ENCODE measurements at regions not wholly inside any gene's neighbourhood (a gene's known extent, or its start where the extent isn't known, plus 50 kb on each side); places are given as distances from the start of the nearest gene placed in this dataset.
A peak's percentile ranks its signal among the peaks of the same experiment; 100 is the strongest.

DNA sequence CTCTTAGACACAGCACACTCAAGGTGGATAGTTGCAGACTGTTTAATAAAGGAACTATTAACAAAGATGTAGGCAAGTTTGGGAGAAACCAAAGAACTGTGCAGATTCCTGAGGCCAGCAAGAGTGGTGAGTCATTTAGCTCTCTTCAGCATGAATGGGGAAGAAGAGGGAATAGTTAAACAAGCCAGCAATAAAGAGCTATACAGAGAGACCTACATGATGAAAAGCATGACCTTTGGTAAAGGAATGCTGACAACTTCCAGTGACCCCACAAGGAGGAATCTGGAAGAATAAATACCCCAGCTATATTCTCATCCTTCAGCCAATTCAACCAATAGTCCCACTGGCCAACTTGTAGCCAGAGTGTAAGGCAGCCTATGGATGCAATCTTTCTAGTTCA is 706.0 kb upstream of the GRAMD2B start (continued):
- TF ChIP-seq ZNF331 (CRISPR knock-in tag; IDR thresholded peaks at IDR 0.05), result 0 out of 2 replicates have a peak, but pooled peaks have one; percentile 26
- TF ChIP-seq MXD4 (CRISPR knock-in tag; IDR thresholded peaks at IDR 0.05), result no peak
- no peak for TF ChIP-seq ZNF850 (CRISPR knock-in tag; conservative IDR thresholded peaks at IDR 0.05)
- TF ChIP-seq ELF3 (CRISPR knock-in tag; IDR thresholded peaks at IDR 0.05), result 0 out of 2 replicates have a peak, but pooled peaks have one; percentile 13
- TF ChIP-seq ARNT (IDR thresholded peaks at IDR 0.05), result no peak
- TF ChIP-seq REPIN1 (CRISPR knock-in tag; IDR thresholded peaks at IDR 0.05; ENCODE audit: borderline replicate concordance, low read depth), result no peak
- TF ChIP-seq ZNF589 (CRISPR knock-in tag; conservative IDR thresholded peaks at IDR 0.05), result no peak
- TF ChIP-seq CHD2 (IDR thresholded peaks at IDR 0.05; ENCODE audit: low read depth, low read length), result no peak
- TF ChIP-seq ZNF296 (CRISPR knock-in tag; conservative IDR thresholded peaks at IDR 0.05), result no peak
- no peak for TF ChIP-seq GLI4 (CRISPR knock-in tag; IDR thresholded peaks at IDR 0.05; ENCODE audit: borderline replicate concordance)
- no peak for TF ChIP-seq ZEB1 (IDR thresholded peaks at IDR 0.05; ENCODE audit: insufficient replicate concordance, low read depth)
- no peak for TF ChIP-seq FOXA1 (IDR thresholded peaks at IDR 0.05)
- TF ChIP-seq FOXA1 (CRISPR knock-in tag; IDR thresholded peaks at IDR 0.05), result peak; percentile 26; the same call in 1 of the 2 replicates
- no peak for TF ChIP-seq TCF7L2 (IDR thresholded peaks at IDR 0.05; ENCODE audit: low read depth, low read length)
- no peak for TF ChIP-seq AGO1 (IDR thresholded peaks at IDR 0.05; ENCODE audit: low read depth, low read length, poor library complexity, severe bottlenecking)
- TF ChIP-seq ZNF3 (CRISPR knock-in tag; IDR thresholded peaks at IDR 0.05), result no peak
- no peak for TF ChIP-seq ZNF816 (CRISPR knock-in tag; IDR thresholded peaks at IDR 0.05; ENCODE audit: borderline replicate concordance)
- no peak for TF ChIP-seq ZNF776 (CRISPR knock-in tag; IDR thresholded peaks at IDR 0.05)
- TF ChIP-seq NR2F6 (IDR thresholded peaks at IDR 0.05), result peak; percentile 44; the same call in 1 of the 2 replicates
- peak; percentile 30; the same call in 1 of the 2 replicates for TF ChIP-seq NR2F6 (CRISPR knock-in tag; IDR thresholded peaks at IDR 0.05)
- TF ChIP-seq FOSL1 (CRISPR knock-in tag; IDR thresholded peaks at IDR 0.05; ENCODE audit: borderline replicate concordance), result peak; percentile 53; the same call in 1 of the 2 replicates
- no peak for TF ChIP-seq HDAC1 (CRISPR knock-in tag; IDR thresholded peaks at IDR 0.05)
- TF ChIP-seq SAFB2 (CRISPR knock-in tag; IDR thresholded peaks at IDR 0.05; ENCODE audit: borderline replicate concordance, low read depth), result no peak
- 0 out of 2 replicates have a peak, but pooled peaks have one; percentile 14 for TF ChIP-seq POGZ (CRISPR knock-in tag; IDR thresholded peaks at IDR 0.05)
- TF ChIP-seq CEBPG (CRISPR knock-in tag; IDR thresholded peaks at IDR 0.05), result peak; percentile 14; the same call in 1 of the 2 replicates
- TF ChIP-seq GATA4 (IDR thresholded peaks at IDR 0.05; ENCODE audit: borderline replicate concordance, low read depth), result no peak
- TF ChIP-seq DNMT1 (CRISPR knock-in tag; IDR thresholded peaks at IDR 0.05), result no peak
- peak in 1 of 2 experiments; percentile 40; a peak in 1 of 4 replicates for TF ChIP-seq EP300 (IDR thresholded peaks at IDR 0.05; ENCODE audit: low read depth in 2 of 2, low read length in 2 of 2)
- no peak for TF ChIP-seq EP300 (CRISPR knock-in tag; IDR thresholded peaks at IDR 0.05; ENCODE audit: borderline replicate concordance)
- peak; percentile 75 for TF ChIP-seq FOSL2 (CRISPR knock-in tag; IDR thresholded peaks at IDR 0.05)
- no peak for TF ChIP-seq ZNF30 (CRISPR knock-in tag; IDR thresholded peaks at IDR 0.05)
- TF ChIP-seq, protein P1, sequence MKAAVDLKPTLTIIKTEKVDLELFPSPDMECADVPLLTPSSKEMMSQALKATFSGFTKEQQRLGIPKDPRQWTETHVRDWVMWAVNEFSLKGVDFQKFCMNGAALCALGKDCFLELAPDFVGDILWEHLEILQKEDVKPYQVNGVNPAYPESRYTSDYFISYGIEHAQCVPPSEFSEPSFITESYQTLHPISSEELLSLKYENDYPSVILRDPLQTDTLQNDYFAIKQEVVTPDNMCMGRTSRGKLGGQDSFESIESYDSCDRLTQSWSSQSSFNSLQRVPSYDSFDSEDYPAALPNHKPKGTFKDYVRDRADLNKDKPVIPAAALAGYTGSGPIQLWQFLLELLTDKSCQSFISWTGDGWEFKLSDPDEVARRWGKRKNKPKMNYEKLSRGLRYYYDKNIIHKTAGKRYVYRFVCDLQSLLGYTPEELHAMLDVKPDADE (CRISPR knock-in tag; IDR thresholded peaks at IDR 0.05), result no peak
- no peak for TF ChIP-seq FIP1L1 (IDR thresholded peaks at IDR 0.05; ENCODE audit: borderline replicate concordance, insufficient read depth, low read depth, low read length)
- no peak for TF ChIP-seq NFIB (CRISPR knock-in tag; IDR thresholded peaks at IDR 0.05; ENCODE audit: borderline replicate concordance)
- TF ChIP-seq ZNF572 (CRISPR knock-in tag; IDR thresholded peaks at IDR 0.05), result no peak
- TF ChIP-seq ZNF766 (CRISPR knock-in tag; IDR thresholded peaks at IDR 0.05; ENCODE audit: borderline replicate concordance), result no peak
- TF ChIP-seq PCBP2 (optimal IDR thresholded peaks at IDR 0.05; ENCODE audit: low read depth, low read length, poor library complexity, severe bottlenecking), result no peak

Data from HepG2 (cell line).